ENCODE measurements at regions not wholly inside any gene's neighbourhood (a gene's known extent, or its start where the extent isn't known, plus 50 kb on each side); places are given as distances from the start of the nearest gene placed in this dataset.

GRCh38 chr2:138293045-138293444, 208.5 kb upstream of the SPOPL start:
- H3K9me3 ChIP-seq (ENCODE audit: low read depth), result no peaks in the 10 kb centered on the region
- no peaks in the 10 kb centered on the region for H3K36me3 ChIP-seq
- H3K27me3 ChIP-seq, result no peaks in the 10 kb centered on the region
- no peak for TF ChIP-seq CTCF (IDR thresholded peaks at IDR 0.05; ENCODE audit: low read depth, low read length)
- H3K4me1 ChIP-seq (ENCODE audit: low read depth), result no peaks in the 10 kb centered on the region
- H3K27ac ChIP-seq, result no peak overlapping the region
- no peak for DNase-seq (ENCODE audit: low read depth in 1 of 2, low spot score in 1 of 2)
- no peak overlapping the region for H3K4me3 ChIP-seq

- Histone ChIP-seq H3K9me3 (ENCODE audit: low read depth) (no peaks in the 10 kb centered on the region), H3K4me3 (no peak overlapping the region), H3K27ac (no peak overlapping the region), H3K27me3 (no peaks in the 10 kb centered on the region), H3K36me3 (no peaks in the 10 kb centered on the region), H3K4me1 (ENCODE audit: low read depth) (no peaks in the 10 kb centered on the region)
- DNase-seq (ENCODE audit: low read depth in 1 of 2, low spot score in 1 of 2), result no peak
- TF ChIP-seq CTCF (IDR thresholded peaks at IDR 0.05; ENCODE audit: low read depth, low read length), result no peak
Measured at GRCh38 chr2:138293549-138293948, 208.0 kb upstream of the SPOPL start.

- no peak for TF ChIP-seq CTCF (IDR thresholded peaks at IDR 0.05; ENCODE audit: low read depth, low read length)
- no peaks in the 10 kb centered on the region for H3K27me3 ChIP-seq
- H3K9me3 ChIP-seq (ENCODE audit: low read depth), result no peaks in the 10 kb centered on the region
- no peaks in the 10 kb centered on the region for H3K4me1 ChIP-seq (ENCODE audit: low read depth)
- H3K36me3 ChIP-seq, result no peaks in the 10 kb centered on the region
- no peak overlapping the region for H3K4me3 ChIP-seq
- DNase-seq (ENCODE audit: low read depth in 1 of 2, low spot score in 1 of 2), result no peak
- no peak overlapping the region for H3K27ac ChIP-seq
Measured at GRCh38 chr2:138294451-138294850, 207.1 kb upstream of the SPOPL start.

GRCh38 chr2:138296365-138296764, 205.2 kb upstream of the SPOPL start:
- Histone ChIP-seq H3K9me3 (ENCODE audit: low read depth) (no peaks in the 10 kb centered on the region), H3K36me3 (no peaks in the 10 kb centered on the region), H3K27ac (no peak overlapping the region), H3K4me1 (ENCODE audit: low read depth) (no peaks in the 10 kb centered on the region), H3K4me3 (no peak overlapping the region), H3K27me3 (no peaks in the 10 kb centered on the region)
- TF ChIP-seq CTCF (IDR thresholded peaks at IDR 0.05; ENCODE audit: low read depth, low read length), result no peak
- no peak for DNase-seq (ENCODE audit: low read depth in 1 of 2, low spot score in 1 of 2)

GRCh38 chr2:138298120-138298814, 203.3 kb upstream of the SPOPL start:
- Histone ChIP-seq H3K27ac (no peak overlapping the region), H3K4me3 (no peak overlapping the region), H3K27me3 (no peaks in the 10 kb centered on the region), H3K9me3 (ENCODE audit: low read depth) (no peaks in the 10 kb centered on the region), H3K36me3 (no peaks in the 10 kb centered on the region), H3K4me1 (ENCODE audit: low read depth) (peaks cover 15% of the 10 kb centered on the region)
- no peak for DNase-seq (ENCODE audit: low read depth in 1 of 2, low spot score in 1 of 2)
- no peak for TF ChIP-seq CTCF (IDR thresholded peaks at IDR 0.05; ENCODE audit: low read depth, low read length)
